ENCODE measurements at regions not wholly inside any gene's neighbourhood (a gene's known extent, or its start where the extent isn't known, plus 50 kb on each side); places are given as distances from the start of the nearest gene placed in this dataset.

DNA sequence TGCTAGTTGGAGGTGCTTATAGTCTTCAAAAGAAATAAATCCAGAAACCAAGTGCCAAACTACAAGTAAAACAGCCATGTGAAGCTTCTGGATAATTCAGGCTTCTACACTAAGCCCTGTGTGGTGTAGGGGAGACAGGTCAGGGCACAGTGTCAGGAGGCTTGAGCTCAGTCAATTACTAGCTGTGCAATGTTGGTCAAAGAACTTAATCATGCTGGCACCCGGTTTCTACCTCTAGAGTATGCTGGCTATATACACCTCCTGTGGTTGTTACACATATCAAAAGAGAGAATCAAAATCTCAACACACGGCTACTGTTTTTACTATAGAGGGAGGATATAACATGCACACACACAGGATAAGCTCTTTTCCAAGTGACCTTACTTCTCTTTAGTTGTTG is 469.7 kb upstream of the ZNF462 start:
- peaks cover 0 to 3% (median 0%) of the 10 kb centered on the region in 4 donors for H3K4me1 ChIP-seq (ENCODE audit: control insufficient read depth in 4 of 4, insufficient read depth in 4 of 4, low read length in 3 of 4)

DNA sequence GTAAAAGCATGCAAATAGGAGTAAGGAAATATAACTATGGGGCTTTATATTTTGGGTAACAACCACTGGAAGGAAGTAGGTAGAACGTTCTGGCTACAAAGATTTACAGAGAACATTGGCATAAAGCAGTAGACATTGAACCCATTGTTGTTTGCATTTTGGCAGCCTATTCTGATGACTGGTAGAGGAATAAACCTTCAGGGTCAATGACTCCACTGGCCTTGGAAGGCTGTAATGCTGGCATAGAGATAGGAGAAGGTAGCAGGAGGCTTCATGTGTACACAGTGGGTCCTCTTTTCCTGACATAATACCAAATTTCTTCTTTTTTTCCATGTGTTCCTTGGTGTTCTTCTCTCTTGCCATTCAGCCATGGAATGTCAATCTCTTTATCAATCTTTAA is 462.8 kb upstream of the ZNF462 start:
- peak in 1 of 2 donors; percentile 50 for TF ChIP-seq JUND (IDR thresholded peaks at IDR 0.05)
- TF ChIP-seq FOXA1 (IDR thresholded peaks at IDR 0.05): peak; percentile 23
- TF ChIP-seq HNF4A (conservative IDR thresholded peaks at IDR 0.05): peak; percentile 82 to 85
- TF ChIP-seq NR2F2 (IDR thresholded peaks at IDR 0.05): no peak
- TF ChIP-seq, protein P1, sequence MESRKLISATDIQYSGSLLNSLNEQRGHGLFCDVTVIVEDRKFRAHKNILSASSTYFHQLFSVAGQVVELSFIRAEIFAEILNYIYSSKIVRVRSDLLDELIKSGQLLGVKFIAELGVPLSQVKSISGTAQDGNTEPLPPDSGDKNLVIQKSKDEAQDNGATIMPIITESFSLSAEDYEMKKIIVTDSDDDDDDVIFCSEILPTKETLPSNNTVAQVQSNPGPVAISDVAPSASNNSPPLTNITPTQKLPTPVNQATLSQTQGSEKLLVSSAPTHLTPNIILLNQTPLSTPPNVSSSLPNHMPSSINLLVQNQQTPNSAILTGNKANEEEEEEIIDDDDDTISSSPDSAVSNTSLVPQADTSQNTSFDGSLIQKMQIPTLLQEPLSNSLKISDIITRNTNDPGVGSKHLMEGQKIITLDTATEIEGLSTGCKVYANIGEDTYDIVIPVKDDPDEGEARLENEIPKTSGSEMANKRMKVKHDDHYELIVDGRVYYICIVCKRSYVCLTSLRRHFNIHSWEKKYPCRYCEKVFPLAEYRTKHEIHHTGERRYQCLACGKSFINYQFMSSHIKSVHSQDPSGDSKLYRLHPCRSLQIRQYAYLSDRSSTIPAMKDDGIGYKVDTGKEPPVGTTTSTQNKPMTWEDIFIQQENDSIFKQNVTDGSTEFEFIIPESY (IDR thresholded peaks at IDR 0.05): no peak
- TF ChIP-seq YY1 (IDR thresholded peaks at IDR 0.05): no peak
- TF ChIP-seq, protein P2, sequence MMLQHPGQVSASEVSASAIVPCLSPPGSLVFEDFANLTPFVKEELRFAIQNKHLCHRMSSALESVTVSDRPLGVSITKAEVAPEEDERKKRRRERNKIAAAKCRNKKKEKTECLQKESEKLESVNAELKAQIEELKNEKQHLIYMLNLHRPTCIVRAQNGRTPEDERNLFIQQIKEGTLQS (IDR thresholded peaks at IDR 0.05): no peak
- TF ChIP-seq RAD21 (IDR thresholded peaks at IDR 0.05): peak; percentile 9 to 30
- TF ChIP-seq, protein P3, sequence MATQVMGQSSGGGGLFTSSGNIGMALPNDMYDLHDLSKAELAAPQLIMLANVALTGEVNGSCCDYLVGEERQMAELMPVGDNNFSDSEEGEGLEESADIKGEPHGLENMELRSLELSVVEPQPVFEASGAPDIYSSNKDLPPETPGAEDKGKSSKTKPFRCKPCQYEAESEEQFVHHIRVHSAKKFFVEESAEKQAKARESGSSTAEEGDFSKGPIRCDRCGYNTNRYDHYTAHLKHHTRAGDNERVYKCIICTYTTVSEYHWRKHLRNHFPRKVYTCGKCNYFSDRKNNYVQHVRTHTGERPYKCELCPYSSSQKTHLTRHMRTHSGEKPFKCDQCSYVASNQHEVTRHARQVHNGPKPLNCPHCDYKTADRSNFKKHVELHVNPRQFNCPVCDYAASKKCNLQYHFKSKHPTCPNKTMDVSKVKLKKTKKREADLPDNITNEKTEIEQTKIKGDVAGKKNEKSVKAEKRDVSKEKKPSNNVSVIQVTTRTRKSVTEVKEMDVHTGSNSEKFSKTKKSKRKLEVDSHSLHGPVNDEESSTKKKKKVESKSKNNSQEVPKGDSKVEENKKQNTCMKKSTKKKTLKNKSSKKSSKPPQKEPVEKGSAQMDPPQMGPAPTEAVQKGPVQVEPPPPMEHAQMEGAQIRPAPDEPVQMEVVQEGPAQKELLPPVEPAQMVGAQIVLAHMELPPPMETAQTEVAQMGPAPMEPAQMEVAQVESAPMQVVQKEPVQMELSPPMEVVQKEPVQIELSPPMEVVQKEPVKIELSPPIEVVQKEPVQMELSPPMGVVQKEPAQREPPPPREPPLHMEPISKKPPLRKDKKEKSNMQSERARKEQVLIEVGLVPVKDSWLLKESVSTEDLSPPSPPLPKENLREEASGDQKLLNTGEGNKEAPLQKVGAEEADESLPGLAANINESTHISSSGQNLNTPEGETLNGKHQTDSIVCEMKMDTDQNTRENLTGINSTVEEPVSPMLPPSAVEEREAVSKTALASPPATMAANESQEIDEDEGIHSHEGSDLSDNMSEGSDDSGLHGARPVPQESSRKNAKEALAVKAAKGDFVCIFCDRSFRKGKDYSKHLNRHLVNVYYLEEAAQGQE (IDR thresholded peaks at IDR 0.05): peak; percentile 41
- no peak for TF ChIP-seq TAF1 (conservative IDR thresholded peaks at IDR 0.05)
- TF ChIP-seq, protein P4, sequence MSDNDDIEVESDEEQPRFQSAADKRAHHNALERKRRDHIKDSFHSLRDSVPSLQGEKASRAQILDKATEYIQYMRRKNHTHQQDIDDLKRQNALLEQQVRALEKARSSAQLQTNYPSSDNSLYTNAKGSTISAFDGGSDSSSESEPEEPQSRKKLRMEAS (IDR thresholded peaks at IDR 0.05): no peak
- no peak for TF ChIP-seq GABPA (IDR thresholded peaks at IDR 0.05 in 1 of 2, conservative IDR thresholded peaks at IDR 0.05 in 1 of 2)
- no peak for TF ChIP-seq EGR1 (IDR thresholded peaks at IDR 0.05; ENCODE audit: low read depth in 2 of 2)
- TF ChIP-seq RXRA (IDR thresholded peaks at IDR 0.05): peak; percentile 89 to 91
- TF ChIP-seq, protein P5, sequence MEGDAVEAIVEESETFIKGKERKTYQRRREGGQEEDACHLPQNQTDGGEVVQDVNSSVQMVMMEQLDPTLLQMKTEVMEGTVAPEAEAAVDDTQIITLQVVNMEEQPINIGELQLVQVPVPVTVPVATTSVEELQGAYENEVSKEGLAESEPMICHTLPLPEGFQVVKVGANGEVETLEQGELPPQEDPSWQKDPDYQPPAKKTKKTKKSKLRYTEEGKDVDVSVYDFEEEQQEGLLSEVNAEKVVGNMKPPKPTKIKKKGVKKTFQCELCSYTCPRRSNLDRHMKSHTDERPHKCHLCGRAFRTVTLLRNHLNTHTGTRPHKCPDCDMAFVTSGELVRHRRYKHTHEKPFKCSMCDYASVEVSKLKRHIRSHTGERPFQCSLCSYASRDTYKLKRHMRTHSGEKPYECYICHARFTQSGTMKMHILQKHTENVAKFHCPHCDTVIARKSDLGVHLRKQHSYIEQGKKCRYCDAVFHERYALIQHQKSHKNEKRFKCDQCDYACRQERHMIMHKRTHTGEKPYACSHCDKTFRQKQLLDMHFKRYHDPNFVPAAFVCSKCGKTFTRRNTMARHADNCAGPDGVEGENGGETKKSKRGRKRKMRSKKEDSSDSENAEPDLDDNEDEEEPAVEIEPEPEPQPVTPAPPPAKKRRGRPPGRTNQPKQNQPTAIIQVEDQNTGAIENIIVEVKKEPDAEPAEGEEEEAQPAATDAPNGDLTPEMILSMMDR (IDR thresholded peaks at IDR 0.05; ENCODE audit: low read depth, low read length, missing input control): no peak
- TF ChIP-seq SP1 (IDR thresholded peaks at IDR 0.05): peak; percentile 70
- peak; percentile 50 for TF ChIP-seq FOXA2 (IDR thresholded peaks at IDR 0.05)
- Histone ChIP-seq H3K9me3 (ENCODE audit: control insufficient read depth in 4 of 4, low read length in 3 of 4) (no peaks in the 10 kb centered on the region), H3K36me3 (ENCODE audit: control insufficient read depth in 4 of 4, insufficient read depth in 3 of 4, low read depth in 1 of 4, low read length in 3 of 4) (no peaks in the 10 kb centered on the region), H3K9ac (ENCODE audit: low read depth in 1 of 2, low read length in 2 of 2) (no peak overlapping the region), H3K27ac (ENCODE audit: low read depth in 1 of 2, low read length in 2 of 2) (no peak overlapping the region), H3K4me1 (ENCODE audit: control insufficient read depth in 4 of 4, insufficient read depth in 4 of 4, low read length in 3 of 4) (peaks cover 0 to 26% (median 18%) of the 10 kb centered on the region in 4 donors), H3K27me3 (ENCODE audit: control insufficient read depth in 4 of 4, insufficient read depth in 4 of 4, low read length in 3 of 4) (no peaks in the 10 kb centered on the region), H3K4me3 (ENCODE audit: low read depth in 1 of 3, low read length in 3 of 3) (no peak overlapping the region)
- 17% methylated on average over 1 of the region's 1 CpG for whole genome bisulfite sequencing
- no peak for DNase-seq (ENCODE audit: low spot score)

More for the DNA sequence above, 469.7 kb upstream of the ZNF462 start:
- Histone ChIP-seq H3K27me3 (ENCODE audit: control insufficient read depth in 4 of 4, insufficient read depth in 4 of 4, low read length in 3 of 4) (no peaks in the 10 kb centered on the region), H3K36me3 (ENCODE audit: control insufficient read depth in 4 of 4, insufficient read depth in 3 of 4, low read depth in 1 of 4, low read length in 3 of 4) (no peaks in the 10 kb centered on the region), H3K27ac (ENCODE audit: low read depth in 1 of 2, low read length in 2 of 2) (no peak overlapping the region), H3K9ac (ENCODE audit: low read depth in 1 of 2, low read length in 2 of 2) (no peak overlapping the region), H3K9me3 (ENCODE audit: control insufficient read depth in 4 of 4, low read length in 3 of 4) (no peaks in the 10 kb centered on the region), H3K4me3 (ENCODE audit: low read depth in 1 of 3, low read length in 3 of 3) (no peak overlapping the region)
- TF ChIP-seq, protein P5 (IDR thresholded peaks at IDR 0.05; ENCODE audit: low read depth, low read length, missing input control): no peak
- TF ChIP-seq FOXA1 (IDR thresholded peaks at IDR 0.05): no peak
- TF ChIP-seq YY1 (IDR thresholded peaks at IDR 0.05): no peak
- WGBS: 87% methylated on average over 2 of the region's 2 CpGs
- no peak for DNase-seq (ENCODE audit: low spot score)

Measured in liver (tissue), 8 donors.